ENCODE measurements at regions not wholly inside any gene's neighbourhood (a gene's known extent, or its start where the extent isn't known, plus 50 kb on each side); places are given as distances from the start of the nearest gene placed in this dataset.

GRCh38 chr9:642014-642413, 199.5 kb upstream of the DMRT1 start:
- Histone ChIP-seq H3K9me2 (ENCODE audit: insufficient read depth) (no peaks in the 10 kb centered on the region), H3K27me3 (ENCODE audit: insufficient read depth) (no peaks in the 10 kb centered on the region), H3K36me3 (ENCODE audit: insufficient read depth) (no peaks in the 10 kb centered on the region), H3F3A (replicated peaks; ENCODE audit: low read depth) (no peaks in the 10 kb centered on the region), H3K4me1 (ENCODE audit: insufficient read depth) (peaks cover 13% of the 10 kb centered on the region), H3K27ac (ENCODE audit: low read depth) (no peak overlapping the region), H4K20me1 (replicated peaks; ENCODE audit: insufficient read depth) (peaks cover 4% of the 10 kb centered on the region), H2AFZ (no peak overlapping the region), H3K79me2 (replicated peaks; ENCODE audit: insufficient read depth) (no peaks in the 10 kb centered on the region; the same call in 1 of the 2 replicates), H3K4me2 (no peak overlapping the region), H3K4me3 (no peak overlapping the region)
- ATAC-seq: no peak
- Mint-ChIP-seq H3K27ac (no peak overlapping the region), H3K4me3 (no peak overlapping the region), H3K4me1 (peaks cover 9% of the 10 kb centered on the region; the same call in 2 of the 3 replicates), H3K36me3 (ENCODE audit: low read depth) (no peaks in the 10 kb centered on the region), H3K27me3 (ENCODE audit: insufficient read depth, low read depth, poor library complexity) (no peaks in the 10 kb centered on the region), H3K9me3 (no peaks in the 10 kb centered on the region)
- no peak for DNase-seq (ENCODE audit: low spot score)
- TF ChIP-seq ZNF462 (CRISPR knock-in tag; IDR thresholded peaks at IDR 0.05) (no peak), ETS1 (IDR thresholded peaks at IDR 0.05) (no peak)

GRCh38 chr9:643966-644365, 197.5 kb upstream of the DMRT1 start:
- Histone ChIP-seq H3F3A (replicated peaks; ENCODE audit: low read depth) (no peaks in the 10 kb centered on the region), H3K4me1 (ENCODE audit: insufficient read depth) (peaks cover 12% of the 10 kb centered on the region), H3K4me3 (no peak overlapping the region), H4K20me1 (replicated peaks; ENCODE audit: insufficient read depth) (peaks cover 1% of the 10 kb centered on the region), H3K4me2 (no peak overlapping the region), H3K9me2 (ENCODE audit: insufficient read depth) (no peaks in the 10 kb centered on the region), H3K27ac (ENCODE audit: low read depth) (no peak overlapping the region), H3K79me2 (replicated peaks; ENCODE audit: insufficient read depth) (no peaks in the 10 kb centered on the region; the same call in 1 of the 2 replicates), H3K27me3 (ENCODE audit: insufficient read depth) (no peaks in the 10 kb centered on the region), H2AFZ (no peak overlapping the region), H3K36me3 (ENCODE audit: insufficient read depth) (no peaks in the 10 kb centered on the region)
- Mint-ChIP-seq H3K4me3 (no peak overlapping the region), H3K4me1 (peaks cover 12% of the 10 kb centered on the region), H3K27me3 (ENCODE audit: insufficient read depth, low read depth, poor library complexity) (no peaks in the 10 kb centered on the region), H3K27ac (no peak overlapping the region), H3K9me3 (no peaks in the 10 kb centered on the region), H3K36me3 (ENCODE audit: low read depth) (no peaks in the 10 kb centered on the region)
- no peak for ATAC-seq
- DNase-seq (ENCODE audit: low spot score): no peak
- TF ChIP-seq ETS1 (IDR thresholded peaks at IDR 0.05): no peak
- TF ChIP-seq ZNF331 (CRISPR knock-in tag; IDR thresholded peaks at IDR 0.05; ENCODE audit: low read depth): no peak
- no peak for TF ChIP-seq POLR2AphosphoS5 (IDR thresholded peaks at IDR 0.05; ENCODE audit: low read depth)
- no peak for TF ChIP-seq JUNB (IDR thresholded peaks at IDR 0.05; ENCODE audit: unreplicated experiment)

All from GM23338 (cell line).